ENCODE measurements at regions not wholly inside any gene's neighbourhood (a gene's known extent, or its start where the extent isn't known, plus 50 kb on each side); places are given as distances from the start of the nearest gene placed in this dataset.
"Not testable (repeated sequence)": the region's sequence is repeated elsewhere in the genome, so short reads cannot be mapped to it uniquely, and the experiment has no call there.

DNA sequence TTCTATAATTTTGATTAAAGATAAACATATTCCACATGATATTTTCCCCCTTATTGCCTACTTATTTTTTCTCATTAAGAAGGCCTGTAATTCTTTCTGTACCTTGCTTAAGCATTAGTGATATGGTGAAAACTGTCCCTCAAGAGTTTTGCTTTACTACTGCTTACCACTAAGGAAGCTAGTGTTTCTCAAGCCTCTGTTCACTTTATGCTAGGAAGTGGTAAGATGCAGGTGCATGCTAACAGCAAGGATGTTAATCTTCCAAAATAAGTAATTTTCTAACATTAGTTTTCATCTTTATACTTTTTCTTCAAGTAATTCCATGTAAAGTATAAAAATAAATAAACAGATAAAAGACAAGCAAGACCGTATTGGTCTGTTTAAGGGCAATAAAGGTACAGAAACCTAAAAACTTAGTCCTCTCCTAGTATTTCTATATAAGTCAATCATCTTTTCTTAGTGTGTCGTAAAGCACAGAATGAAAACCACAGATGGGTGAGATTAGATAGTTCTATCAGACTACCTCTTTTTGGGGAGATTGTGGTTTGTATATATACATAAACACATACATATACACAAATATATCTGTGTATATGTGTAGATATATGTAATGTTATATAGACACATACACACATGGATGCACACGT, 731.0 kb upstream of the CNTN5 start:
- DNase-seq (ENCODE audit: low read depth, low spot score), result no peak

DNA sequence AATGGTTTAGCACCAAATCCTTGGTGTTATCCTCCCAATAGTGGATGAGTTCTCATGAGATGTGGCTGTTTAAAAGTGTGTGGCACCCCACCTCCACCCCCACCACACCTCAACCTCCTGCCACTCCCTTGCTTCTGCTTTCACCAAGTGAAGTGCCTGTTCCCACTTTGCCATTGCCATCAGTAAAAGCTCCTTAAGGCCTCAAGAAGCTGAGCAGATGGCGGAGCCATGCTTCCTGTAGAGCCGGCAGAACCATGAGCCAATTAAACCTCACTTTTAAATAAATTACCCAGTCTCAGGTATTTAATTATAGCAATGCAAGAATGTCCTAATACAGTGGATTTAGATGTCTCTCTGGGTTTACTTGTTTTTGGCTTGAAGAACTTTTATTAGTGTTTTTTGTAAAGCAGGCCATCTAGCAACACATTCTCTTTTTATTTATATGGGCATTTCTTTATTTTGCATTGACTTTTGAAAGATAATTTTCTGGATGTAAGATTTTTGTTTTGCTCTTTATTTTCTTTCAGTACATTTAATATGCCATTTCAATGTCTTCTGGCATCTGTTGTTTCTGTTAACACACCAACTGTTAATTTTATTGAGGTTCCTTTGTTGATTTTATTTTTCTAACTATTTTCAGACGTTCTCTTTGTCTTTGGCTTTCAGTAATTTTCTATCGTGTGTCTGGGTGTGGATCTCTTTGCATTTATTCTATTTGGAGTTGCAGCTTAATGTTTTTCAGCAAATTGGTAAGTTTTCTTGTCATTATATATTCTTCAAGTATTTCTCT, 724.5 kb upstream of the CNTN5 start:
- no peak for DNase-seq (ENCODE audit: low read depth, low spot score)

DNA sequence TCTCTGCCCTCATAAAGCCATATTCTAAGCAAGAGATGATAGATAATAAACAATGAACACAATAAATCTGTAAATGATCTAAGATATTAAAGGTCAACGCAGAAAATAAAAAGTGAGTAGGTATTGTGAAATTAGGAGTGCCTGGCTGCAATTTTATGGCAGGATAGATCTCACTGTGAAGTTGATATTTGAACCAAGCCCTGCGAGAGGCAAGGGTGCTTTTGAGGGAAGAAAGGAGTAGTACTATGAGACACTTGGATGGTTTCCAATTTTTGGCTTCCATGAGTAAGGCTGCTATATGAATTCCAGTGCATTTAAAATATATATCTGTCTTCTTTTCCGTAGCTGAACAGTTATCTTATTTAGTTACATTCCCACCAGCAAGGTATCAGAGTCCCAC, 720.0 kb upstream of the CNTN5 start:
- DNase-seq (ENCODE audit: low read depth, low spot score), result no peak

DNA sequence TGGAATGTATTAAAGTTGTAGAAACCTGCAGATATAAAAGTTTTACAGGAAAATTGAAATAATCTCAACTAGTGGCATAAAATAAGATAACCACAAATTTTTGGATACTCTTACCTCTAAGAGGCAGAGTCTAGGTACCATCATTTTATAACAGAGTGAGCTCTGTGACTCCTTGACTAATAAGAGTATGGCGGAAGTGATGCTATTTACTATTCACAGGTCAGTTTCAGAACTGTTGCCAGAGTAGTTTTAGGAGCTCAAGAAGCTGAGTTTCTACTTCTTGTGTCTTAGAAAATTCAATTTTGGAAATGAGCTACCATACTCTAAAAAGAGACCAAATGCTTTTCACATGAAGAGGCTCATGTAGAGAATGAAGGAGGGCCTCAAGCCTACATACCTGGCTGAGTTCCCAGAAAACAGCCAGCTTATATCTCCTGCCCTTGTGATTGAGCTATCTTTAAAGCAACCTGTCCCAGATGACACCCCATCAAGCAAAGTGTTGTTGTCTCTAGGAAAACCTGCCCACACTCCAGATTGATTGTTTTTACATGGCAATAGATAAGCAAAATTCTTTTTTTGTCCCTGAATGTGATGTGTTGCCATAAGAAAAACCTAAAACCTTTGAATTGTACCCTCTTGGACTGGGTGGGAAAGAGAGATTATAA, 712.8 kb upstream of the CNTN5 start:
- no peak for DNase-seq (ENCODE audit: low read depth, low spot score)

DNA sequence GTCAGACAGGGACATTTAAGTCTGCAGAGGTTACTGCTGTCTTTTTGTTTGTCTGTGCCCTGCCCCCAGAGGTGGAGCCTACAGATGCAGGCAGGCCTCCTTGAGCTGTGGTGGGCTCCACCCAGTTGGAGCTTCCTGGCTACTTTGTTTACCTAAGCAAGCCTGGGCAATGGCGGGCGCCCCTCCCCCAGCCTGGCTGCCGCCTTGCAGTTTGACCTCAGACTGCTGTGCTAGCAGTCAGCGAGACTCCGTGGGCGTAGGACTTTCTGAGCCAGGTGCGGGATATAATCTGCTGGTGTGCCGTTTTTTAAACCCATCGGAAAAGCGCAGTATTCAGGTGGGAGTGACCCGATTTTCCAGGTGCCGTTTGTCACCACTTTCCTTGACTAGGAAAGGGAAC, 690.4 kb upstream of the CNTN5 start:
- DNase-seq (ENCODE audit: low read depth, low spot score), result not testable (repeated sequence)

DNA sequence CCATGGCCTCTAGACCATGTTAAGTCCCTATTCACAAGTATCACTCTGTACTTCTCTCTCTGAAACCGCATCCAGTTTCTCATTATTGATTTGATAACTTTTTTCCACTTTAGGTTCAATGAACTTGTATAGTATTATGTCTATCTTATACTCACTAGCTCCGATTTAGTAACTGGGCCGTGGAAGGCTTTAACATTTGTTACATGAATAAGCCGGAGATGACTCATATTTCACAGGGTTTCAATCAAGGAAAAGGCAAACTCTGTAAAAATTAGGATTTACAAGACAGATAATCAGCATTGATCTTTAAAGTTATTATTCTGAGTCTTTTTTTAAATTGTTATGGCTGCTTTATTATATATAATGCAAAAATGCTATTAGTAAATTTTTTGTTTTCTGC, 662.2 kb upstream of the CNTN5 start:
- no peak for DNase-seq (ENCODE audit: low read depth, low spot score)

DNA sequence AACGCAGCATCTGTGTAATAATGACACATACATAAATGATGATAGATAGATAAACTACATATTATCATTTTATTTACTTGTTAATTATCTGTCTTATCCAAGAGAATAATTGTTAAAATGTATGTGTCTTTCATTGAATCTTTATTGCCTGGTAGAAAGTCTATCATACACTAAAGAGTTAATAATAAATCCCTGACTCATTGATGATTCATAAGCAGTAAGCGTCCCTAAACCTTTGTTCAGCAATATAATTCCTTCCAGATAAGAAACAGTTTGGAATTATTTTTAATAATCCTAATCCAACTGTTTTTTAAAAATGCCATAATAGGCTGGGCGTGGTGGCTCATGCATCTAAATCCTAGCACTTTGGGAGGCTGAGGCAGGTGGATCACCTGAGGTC, 655.6 kb upstream of the CNTN5 start:
- DNase-seq (ENCODE audit: low read depth, low spot score), result no peak

DNA sequence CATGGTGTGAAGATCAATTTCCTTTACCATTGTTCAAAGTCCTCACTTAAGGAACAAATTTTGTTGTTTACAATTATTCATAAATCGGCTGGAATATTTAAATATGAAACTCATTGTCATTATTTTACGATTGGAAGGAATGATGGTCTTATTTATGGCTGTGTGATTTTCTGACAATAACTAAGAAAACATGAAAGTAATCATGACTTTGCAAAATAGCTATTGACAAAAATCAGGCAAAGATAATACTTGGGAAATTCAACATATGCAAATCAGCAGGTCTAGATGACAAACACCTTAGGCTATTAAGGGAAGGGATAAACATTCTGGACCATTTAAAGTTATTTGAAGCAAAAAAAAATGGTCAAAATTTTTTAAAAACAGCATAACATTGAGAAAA, 654.8 kb upstream of the CNTN5 start:
- no peak for DNase-seq (ENCODE audit: low read depth, low spot score)

DNA sequence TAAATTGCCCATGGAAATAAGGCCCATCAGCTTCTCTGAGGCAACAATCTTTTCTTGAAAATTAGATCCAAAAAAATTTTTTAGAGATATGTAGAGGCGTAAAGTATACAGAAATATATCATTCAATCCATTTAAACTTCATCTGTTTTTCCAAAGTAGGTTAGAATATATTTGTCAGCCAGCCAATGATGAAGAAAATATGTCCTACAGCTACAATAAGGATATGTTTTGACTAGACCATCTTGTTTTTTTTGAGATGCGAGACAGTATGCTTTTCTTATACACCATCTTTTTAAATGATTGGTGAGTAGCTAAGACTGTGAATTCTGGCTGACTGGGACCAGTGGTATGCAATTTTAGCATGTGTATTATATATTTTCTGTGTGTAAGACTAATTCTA, 630.4 kb upstream of the CNTN5 start:
- no peak for DNase-seq (ENCODE audit: low read depth, low spot score)

DNA sequence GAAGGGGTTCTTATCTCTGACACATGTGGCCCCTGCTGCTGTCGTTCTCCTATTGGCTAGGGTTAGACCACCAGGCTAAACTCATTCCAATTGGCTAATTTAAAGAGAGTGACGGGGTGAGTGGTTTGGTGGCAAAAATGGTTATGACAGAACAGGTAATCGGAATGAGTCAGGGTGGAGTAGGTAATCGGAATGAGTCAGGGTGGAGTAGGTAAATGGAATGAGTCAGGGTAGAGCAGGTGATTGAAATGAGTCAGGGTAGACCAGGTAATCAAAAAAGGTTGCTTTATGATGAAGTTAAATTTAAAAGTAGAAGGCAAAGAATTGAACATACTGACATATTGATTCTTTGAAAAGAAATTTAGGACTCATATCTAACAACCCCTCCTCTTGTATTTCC, 626.2 kb upstream of the CNTN5 start:
- not testable (repeated sequence) for DNase-seq (ENCODE audit: low read depth, low spot score)

DNA sequence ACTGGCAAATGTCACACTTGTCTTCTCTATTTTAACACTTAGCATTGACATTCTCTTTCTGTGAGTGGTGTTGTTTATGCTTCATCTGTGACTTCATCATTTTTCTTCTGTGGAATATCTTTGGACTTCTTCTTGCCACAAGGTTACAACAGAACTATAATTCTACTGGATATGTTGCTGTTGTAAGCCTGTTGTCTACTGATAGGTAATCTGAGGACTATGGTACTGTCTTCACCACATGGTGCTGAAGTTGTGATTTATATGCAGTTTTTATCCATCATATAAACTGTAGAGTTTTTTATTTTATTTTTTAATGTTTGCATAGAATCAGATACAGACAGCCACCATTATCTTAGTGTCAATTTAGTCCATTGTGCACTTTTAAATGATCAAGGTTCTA, 622.2 kb upstream of the CNTN5 start:
- DNase-seq (ENCODE audit: low read depth, low spot score), result no peak

DNA sequence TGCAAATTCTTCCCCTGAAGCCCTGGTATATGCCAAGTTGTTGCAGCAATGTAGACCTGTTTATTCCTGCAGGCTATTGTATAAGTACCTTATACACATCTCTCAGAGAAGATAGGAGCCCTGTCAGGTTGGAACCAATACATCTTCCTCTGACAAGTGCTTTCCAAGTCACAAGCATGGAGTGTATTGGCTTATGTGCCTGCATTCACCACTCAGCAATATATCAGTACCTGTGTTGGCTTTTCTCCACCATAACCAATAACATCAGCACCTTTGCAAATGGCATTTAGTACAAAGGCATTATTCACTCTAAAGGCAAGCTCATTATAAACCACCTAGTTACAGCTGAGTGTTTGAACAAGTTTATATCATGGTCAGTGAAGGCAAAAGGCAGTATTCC, 611.7 kb upstream of the CNTN5 start:
- no peak for DNase-seq (ENCODE audit: low read depth, low spot score)

DNA sequence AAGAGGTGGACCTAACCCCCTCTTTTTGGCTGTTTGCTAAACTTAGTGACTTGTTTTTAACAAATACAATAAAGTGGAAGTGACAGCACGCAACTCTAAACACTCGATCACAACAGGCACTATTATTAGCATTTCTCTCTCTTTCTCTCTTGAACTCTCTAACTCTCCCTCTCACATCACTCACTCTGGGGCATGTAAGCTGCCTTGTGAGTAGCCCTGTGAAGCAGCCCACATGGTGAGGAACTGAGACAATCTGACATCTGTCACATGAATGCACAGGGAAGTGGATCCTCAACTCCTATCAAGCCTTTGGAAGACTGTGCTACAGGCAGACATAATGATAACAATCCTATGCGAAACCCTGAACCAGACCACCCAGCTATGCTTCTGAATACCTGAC, 609.0 kb upstream of the CNTN5 start:
- no peak for DNase-seq (ENCODE audit: low read depth, low spot score)

DNA sequence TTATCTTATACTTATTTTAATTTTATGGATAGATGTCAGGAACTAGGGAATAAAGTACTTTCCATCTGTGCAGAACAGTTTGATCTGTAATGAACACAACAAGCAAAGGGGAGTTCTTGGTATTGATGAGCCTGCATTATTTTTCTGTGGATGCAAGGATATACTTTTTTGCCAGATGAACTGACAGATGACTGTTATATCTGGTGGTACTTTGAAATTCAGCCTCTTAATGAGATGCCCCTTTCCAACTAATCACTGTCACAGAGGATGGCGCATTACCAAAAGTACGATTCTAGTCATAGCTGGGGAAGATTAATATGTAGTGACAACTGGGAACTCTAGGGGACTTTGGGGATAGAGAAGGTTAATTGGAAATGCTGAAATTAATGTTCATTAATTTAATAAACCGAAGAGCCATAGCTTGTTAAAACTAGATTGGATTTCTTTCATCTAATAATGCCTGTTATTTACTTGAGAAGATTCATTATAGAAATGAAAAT, 603.4 kb upstream of the CNTN5 start:
- no peak for DNase-seq (ENCODE audit: low read depth, low spot score)

DNA sequence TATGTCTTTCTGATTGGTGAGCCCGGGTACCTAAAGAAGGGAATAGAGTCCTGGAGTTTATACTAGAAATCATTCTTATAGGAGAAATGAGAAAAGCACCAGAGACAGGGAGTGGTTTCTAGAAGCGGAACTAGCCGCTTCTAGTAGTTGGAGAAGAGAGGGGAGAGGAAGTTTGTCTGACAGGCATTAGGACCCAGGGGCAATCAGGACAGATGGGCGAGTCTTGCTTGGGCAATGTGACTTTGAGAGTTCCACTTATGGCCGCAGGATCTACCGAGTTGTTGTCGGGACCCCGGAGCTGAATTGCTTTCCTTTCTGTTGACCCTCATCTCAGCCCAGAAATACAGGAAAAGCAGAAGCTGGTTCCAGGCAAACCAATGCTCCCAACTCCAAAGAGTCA, 596.8 kb upstream of the CNTN5 start:
- DNase-seq (ENCODE audit: low read depth, low spot score), result no peak

DNA sequence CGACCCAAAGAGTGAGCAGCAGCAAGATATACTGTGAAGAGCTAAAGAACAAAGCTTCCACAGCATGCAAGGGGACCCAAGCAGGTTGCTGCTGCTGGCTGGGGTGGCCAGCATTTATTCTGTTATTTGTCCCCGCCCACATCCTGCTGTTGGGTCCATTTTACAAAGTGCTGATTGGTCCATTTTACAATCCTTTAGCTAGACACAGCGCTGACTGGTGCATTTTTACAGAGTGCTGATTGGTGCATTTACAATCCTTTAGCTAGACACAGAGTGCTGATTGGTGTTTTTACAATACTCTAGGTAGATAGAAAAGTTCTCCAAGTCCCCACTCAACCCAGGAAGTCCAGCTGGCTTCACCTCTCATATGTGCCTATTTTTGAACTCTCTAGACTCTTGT, 596.0 kb upstream of the CNTN5 start:
- DNase-seq (ENCODE audit: low read depth, low spot score), result not testable (repeated sequence)

DNA sequence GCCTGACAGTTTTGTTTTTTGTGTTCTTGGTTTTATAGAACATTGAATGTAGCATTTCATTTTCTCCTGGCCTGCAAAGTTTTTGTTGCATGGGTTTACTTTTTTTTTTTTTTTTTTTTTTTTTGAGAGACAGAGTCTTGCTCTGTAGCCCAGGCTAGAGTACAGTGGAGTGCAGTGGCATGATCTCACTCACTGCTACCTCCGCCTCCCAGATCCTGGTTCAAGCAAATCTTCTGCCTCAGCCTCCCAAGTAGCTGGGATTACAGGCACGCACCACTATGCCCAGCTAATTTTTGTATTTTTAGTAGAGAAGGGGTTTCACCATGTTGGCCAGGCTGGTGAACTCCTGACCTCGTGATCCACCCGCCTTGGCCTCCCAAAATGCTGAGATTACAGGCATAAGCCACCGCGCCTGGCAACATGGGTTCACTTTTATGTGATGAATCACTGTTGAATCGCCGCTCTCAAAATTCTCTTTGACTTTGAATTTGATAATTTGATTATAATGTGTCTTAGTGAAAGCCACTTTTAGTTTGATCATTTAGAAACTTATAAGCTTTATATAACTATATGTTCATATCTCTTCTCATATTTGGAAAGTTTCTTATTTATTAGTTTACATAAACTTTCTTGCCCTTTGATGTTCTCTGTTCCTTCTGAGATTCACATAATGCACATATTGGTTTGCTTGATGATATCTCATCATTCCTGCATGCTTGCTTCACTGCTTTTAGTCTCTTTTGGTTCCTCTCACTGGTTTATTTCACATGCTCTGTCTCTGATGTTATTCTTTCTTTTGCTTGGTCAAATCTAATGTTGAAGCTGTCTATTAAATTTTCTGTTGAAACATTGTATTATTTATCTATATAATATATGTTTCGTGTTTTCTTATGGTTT, 589.0 kb upstream of the CNTN5 start:
- DNase-seq (ENCODE audit: low read depth, low spot score), result no peak

DNA sequence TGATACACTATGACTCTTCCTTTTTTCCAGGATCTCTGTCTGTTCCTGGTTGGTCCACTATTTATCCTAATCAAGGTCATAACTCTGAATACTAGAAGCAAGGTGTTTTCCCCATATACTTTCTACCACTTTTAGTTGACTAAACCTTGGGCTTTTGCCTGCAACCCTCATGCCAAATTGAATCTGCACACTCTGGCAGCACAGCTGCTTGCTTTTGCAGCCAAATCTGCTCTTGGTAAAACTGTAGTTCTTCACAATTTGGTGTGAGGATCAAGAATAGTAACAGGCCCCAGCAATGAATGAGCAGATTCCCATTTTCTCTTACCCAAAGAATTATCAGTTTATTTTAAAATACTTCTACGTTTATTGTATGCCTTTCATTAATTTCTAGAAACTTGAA, 586.5 kb upstream of the CNTN5 start:
- DNase-seq (ENCODE audit: low read depth, low spot score), result no peak

DNA sequence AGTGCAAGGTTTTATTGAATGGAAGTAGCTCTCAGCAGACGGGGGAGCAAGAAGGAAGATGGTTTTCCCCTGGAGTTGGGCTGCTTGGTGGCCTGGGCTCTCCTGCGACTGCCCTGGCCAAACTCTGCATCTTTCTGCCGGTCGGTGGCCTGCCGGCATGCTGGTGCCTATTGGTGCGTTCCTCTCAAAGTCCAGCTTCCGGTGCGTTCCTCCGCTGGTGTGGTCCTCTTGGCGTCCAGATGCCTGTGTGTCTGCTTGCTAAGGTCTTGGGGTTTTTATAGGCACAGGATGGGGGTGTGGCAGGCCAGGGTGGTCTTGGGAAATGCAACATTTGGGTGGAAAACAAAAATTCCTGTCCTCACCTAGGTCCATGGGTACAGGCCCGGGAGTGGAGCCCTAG, 567.4 kb upstream of the CNTN5 start:
- no peak for DNase-seq (ENCODE audit: low read depth, low spot score)

DNA sequence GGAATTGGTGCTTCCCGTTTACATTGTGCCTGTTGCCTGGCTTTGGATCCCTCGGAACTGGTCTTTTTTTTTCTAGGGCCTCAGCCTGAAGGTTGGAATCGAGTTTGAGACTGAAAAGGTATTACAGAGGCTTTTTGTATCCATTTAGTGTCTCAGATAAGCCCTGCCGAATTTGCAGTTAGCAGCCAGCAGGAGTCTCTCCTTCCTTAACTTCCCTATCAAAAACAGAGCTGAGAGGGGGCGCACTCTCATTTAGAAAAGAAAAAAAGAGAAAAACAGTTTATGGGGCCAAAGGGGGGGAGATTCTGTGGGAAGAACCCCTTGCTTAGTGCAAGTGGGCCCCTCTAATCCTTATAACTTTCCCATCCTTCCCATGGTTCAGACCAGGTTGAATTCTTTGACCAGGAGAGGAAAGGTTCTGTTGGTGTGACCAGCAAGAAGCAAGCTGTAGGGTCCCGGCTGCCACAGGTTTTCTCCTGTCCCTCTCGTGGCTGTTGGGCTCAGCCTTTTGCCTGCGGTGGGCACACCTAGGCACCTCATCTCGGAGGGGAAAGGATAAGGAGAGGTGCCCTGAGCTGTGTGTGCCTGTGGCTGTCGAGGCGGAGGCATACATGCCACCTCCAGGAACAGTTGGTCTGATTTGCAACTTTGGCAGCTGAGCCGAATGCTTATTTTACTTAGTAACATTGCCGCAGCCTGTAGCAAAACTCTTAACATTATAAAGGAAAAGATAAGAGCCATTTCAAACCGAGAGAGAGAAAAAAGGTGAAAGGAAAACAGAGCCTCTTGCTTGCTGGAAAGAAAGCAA, 565.0 kb upstream of the CNTN5 start:
- no peak for DNase-seq (ENCODE audit: low read depth, low spot score)

DNA sequence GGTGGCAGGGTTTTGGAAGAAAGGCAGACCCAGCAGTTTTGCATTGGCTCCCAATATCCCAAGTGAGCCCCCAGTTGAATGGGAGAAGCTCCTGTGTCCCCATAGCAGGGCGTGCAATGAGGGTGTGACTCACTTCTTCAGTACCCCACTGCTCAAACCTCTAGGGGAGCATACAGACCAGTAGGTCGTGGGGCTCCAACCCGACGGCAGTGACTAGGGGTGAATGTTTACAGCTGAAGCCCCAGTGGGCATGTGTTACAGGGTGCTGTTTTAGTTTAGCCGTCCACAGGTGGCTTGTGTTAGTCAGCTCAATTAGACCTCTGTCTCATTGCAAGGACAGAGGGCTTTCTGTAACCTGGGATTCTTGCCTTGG, 564.5 kb upstream of the CNTN5 start:
- no peak for DNase-seq (ENCODE audit: low read depth, low spot score)
